Cardiac muscle cell (in vitro differentiated cells and primary cell): ENCODE measurements at regions not wholly inside any gene's neighbourhood (a gene's known extent, or its start where the extent isn't known, plus 50 kb on each side); places are given as distances from the start of the nearest gene placed in this dataset.

ENCODE experiments used
- DNase-seq, 2 donors: peaks; one replicate each; pipeline versions ENCODE4 v3.0.0 to v3.0.0-alpha.2; 2010 to 2017; ENCODE audit warnings: low read depth in 1 of 2, low spot score in 1 of 2
- H3K27ac ChIP-seq: fragments of 200-600 bp; sonication (generic); 2 replicates; pipeline ENCODE4 v1.5.1; 2016
- H3K27me3 ChIP-seq: fragments of 200-600 bp; sonication (generic); 2 replicates; pipeline ENCODE4 v1.6.0; 2016; ENCODE audit warnings: control low read depth
- H3K36me3 ChIP-seq: fragments of 200-600 bp; sonication (generic); 2 replicates; pipeline ENCODE4 v1.5.1; 2016; ENCODE audit warnings: control low read depth
- H3K4me1 ChIP-seq: fragments of 200-600 bp; sonication (generic); 2 replicates; pipeline ENCODE4 v1.8.1; 2017; ENCODE audit warnings: low read depth, mild to moderate bottlenecking, mixed run types
- H3K4me3 ChIP-seq: fragments of 200-600 bp; sonication (generic); 2 replicates; pipeline ENCODE4 v1.5.1; 2016; ENCODE audit warnings: mild to moderate bottlenecking
- H3K9me3 ChIP-seq: fragments of 200-600 bp; sonication (generic); 2 replicates; pipeline ENCODE4 v1.5.1; 2017; ENCODE audit warnings: low read depth, mild to moderate bottlenecking, control low read depth
- CTCF ChIP-seq: IDR thresholded peaks from 2 replicates; pipeline ENCODE4 v1.5.1; 2012; ENCODE audit warnings: low read depth, mild to moderate bottlenecking, low read length

GRCh38 chr18:44543387-44543786 is 137.3 kb upstream of the SETBP1 start:
- H3K4me3 ChIP-seq: no peak overlapping the region
- H3K36me3 ChIP-seq: no peaks in the 10 kb centered on the region
- no peak for DNase-seq
- no peak for TF ChIP-seq CTCF
- H3K4me1 ChIP-seq: no peaks in the 10 kb centered on the region
- no peak overlapping the region for H3K27ac ChIP-seq
- H3K27me3 ChIP-seq: no peaks in the 10 kb centered on the region
- H3K9me3 ChIP-seq: no peaks in the 10 kb centered on the region

GRCh38 chr18:44545359-44545985 is 135.2 kb upstream of the SETBP1 start:
- no peak overlapping the region for H3K27ac ChIP-seq
- H3K4me3 ChIP-seq: no peak overlapping the region
- no peaks in the 10 kb centered on the region for H3K9me3 ChIP-seq
- no peak for TF ChIP-seq CTCF
- H3K27me3 ChIP-seq: no peaks in the 10 kb centered on the region
- DNase-seq: no peak
- no peaks in the 10 kb centered on the region for H3K4me1 ChIP-seq
- H3K36me3 ChIP-seq: no peaks in the 10 kb centered on the region

GRCh38 chr18:44546954-44547353 is 133.7 kb upstream of the SETBP1 start:
- Histone ChIP-seq H3K4me1 (no peaks in the 10 kb centered on the region), H3K4me3 (no peak overlapping the region), H3K9me3 (no peaks in the 10 kb centered on the region), H3K27ac (no peak overlapping the region), H3K27me3 (no peaks in the 10 kb centered on the region), H3K36me3 (no peaks in the 10 kb centered on the region)
- DNase-seq: no peak
- no peak for TF ChIP-seq CTCF

GRCh38 chr18:44548291-44549221 is 132.1 kb upstream of the SETBP1 start:
- no peak for TF ChIP-seq CTCF
- no peak overlapping the region for H3K4me3 ChIP-seq
- H3K27ac ChIP-seq: no peak overlapping the region
- H3K36me3 ChIP-seq: no peaks in the 10 kb centered on the region
- no peaks in the 10 kb centered on the region for H3K27me3 ChIP-seq
- H3K9me3 ChIP-seq: no peaks in the 10 kb centered on the region
- H3K4me1 ChIP-seq: no peaks in the 10 kb centered on the region
- DNase-seq: peak in 1 of 2 donors; percentile 90

GRCh38 chr18:44552706-44553105 is 128.0 kb upstream of the SETBP1 start:
- H3K4me1 ChIP-seq: peaks cover 13% of the 10 kb centered on the region
- H3K9me3 ChIP-seq: no peaks in the 10 kb centered on the region
- H3K4me3 ChIP-seq: no peak overlapping the region
- no peaks in the 10 kb centered on the region for H3K27me3 ChIP-seq
- no peaks in the 10 kb centered on the region for H3K36me3 ChIP-seq
- no peak for TF ChIP-seq CTCF
- H3K27ac ChIP-seq: no peak overlapping the region
- no peak for DNase-seq
